ENCODE measurements at regions not wholly inside any gene's neighbourhood (a gene's known extent, or its start where the extent isn't known, plus 50 kb on each side); places are given as distances from the start of the nearest gene placed in this dataset.
"Not testable (repeated sequence)": the region's sequence is repeated elsewhere in the genome, so short reads cannot be mapped to it uniquely, and the experiment has no call there.

DNA sequence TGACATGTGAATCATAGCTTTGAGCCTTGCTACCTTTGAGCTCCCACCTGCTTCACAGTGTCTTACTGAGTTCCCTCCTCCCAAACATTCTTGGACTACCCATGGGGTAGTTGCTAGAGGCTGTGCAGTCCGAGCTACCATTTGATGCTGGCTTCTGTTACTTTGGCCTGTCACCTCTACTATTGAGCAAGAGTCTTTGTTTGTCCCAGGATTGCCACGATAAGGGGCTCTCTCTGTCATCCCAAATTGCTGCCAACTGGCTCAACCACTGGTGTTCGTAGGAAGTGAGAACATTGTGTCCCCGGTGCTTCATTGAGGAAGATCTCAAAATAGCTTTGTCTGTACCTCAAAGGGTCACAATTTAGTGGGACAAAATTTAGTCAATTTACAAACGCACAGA is 59.1 kb upstream of the PAX8 start:
- DNase-seq = no peak

- not testable (repeated sequence) for DNase-seq
Observed at GRCh38 chr2:113336040-113336439, 57.3 kb upstream of the PAX8 start.

DNA sequence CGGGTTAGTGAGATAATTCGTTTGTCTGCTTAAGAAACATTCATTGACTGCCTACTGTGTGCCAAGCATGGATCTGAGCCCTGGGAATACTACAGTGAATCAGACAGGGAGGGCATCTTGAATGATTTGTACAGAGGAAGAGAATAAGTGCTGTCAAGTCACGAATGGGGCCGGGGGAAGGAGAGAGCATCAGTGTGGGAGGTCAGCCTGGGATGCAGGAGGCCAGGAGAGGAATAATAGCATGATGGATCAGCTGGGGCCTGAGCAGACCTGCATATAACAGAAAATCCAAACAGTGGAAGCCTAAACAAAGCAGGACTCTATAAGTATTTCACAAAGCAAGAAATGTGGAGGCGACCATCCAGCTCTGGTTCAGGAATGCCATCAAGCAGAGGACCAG is 55.4 kb upstream of the PAX8 start:
- DNase-seq = no peak

- DNase-seq = not testable (repeated sequence)
Observed at GRCh38 chr2:113333735-113334134, 55.0 kb upstream of the PAX8 start.

DNA sequence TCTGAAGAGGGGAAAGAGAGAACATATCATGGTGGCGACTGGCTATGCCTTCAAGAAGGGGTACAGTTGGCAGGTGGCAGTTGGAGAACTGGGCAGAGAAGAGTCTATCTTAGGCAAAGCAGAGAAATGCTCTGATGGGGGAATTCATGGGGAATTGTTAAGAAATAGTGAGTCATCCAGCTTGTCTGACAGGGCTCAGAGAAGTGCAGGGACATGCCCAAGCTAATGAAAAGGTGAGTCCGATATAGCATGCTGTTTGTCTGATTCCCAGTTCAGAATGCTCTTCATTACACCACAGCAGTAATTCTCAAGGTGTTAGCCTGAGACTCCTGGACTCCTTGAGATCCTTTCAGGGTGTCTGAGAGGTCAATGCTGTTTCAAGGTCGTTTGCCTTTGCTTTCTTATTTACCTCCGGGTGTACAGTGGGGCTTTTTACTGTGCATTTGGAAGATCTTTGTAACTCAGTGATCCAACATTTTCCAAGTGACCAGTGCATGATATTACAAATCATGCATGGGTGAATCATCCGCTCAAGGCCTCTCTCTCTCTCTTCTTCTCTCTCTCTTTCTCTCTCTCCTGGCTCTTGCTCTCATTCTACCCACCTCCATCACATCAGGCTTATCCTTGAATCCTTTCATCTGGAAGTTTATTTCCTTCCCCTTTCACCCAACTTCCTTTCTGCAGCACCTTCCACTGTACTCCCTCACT is 51.5 kb upstream of the PAX8 start:
- DNase-seq = not testable (repeated sequence)

- DNase-seq = not testable (repeated sequence)
Observed at GRCh38 chr2:113328973-113329372, 50.3 kb upstream of the PAX8 start.

GRCh38 chr2:113328572-113328971 is 49.9 kb upstream of the PAX8 start:
- DNase-seq = not testable (repeated sequence)

All from activated CD4-positive, alpha-beta T cell treated with anti-CD3 and anti-CD28 coated beads for 48 hours (primary cell).